Prostate gland (tissue), 2 donors: ENCODE measurements at regions not wholly inside any gene's neighbourhood (a gene's known extent, or its start where the extent isn't known, plus 50 kb on each side); places are given as distances from the start of the nearest gene placed in this dataset.

Source experiments
- CTCF ChIP-seq, 4 experiments: fragments of 200-600 bp in 2 of 4; fragments of 450-650 bp in 2 of 4; sonication (generic) in 2 of 4; IDR thresholded peaks; 1 replicate in 3 of 4; 2 replicates in 1 of 4; pipeline ENCODE4 v1.5.1; 2016 to 2019; ENCODE audit warnings: antibody characterized with exemption in 4 of 4, mild to moderate bottlenecking in 2 of 4, moderate library complexity in 2 of 4
- POLR2AphosphoS5 ChIP-seq: sonication (generic); formaldehyde crosslinking; IDR thresholded peaks from one replicate; pipeline ENCODE4 v1.6.1; 2017; ENCODE audit warnings: antibody characterized with exemption

GRCh38 chr12:58757422-58757821, 162.9 kb downstream of the LRIG3 start:
- TF ChIP-seq CTCF (IDR thresholded peaks at IDR 0.05) (no peak), POLR2AphosphoS5 (no peak)
